Astrocyte (in vitro differentiated cells and primary cell): ENCODE measurements at regions not wholly inside any gene's neighbourhood (a gene's known extent, or its start where the extent isn't known, plus 50 kb on each side); places are given as distances from the start of the nearest gene placed in this dataset.

Experiments used
- DNase-seq: peaks from one replicate; pipeline ENCODE4 v3.0.0-alpha.2; 2010; ENCODE audit warnings: low read depth
- FAIRE-seq: peaks from 2 replicates; lab custom pipeline; 2011; peaks lifted over from hg19 to GRCh38; lab: Jason Lieb, UNC
- H2AFZ ChIP-seq: 2 replicates; pipeline ENCODE4 v1.6.0; 2012; ENCODE audit warnings: low read depth, low read length, inconsistent platforms
- H3K27ac ChIP-seq: 2 replicates; pipeline ENCODE4 v1.5.1; 2011; ENCODE audit warnings: low read depth, low read length, inconsistent platforms
- H3K27me3 ChIP-seq: 2 replicates; pipeline ENCODE4 v1.6.0; 2011; ENCODE audit warnings: low read length, inconsistent platforms; ENCODE audit not compliant: insufficient read depth
- H3K36me3 ChIP-seq: 2 replicates; pipeline ENCODE4 v1.5.1; 2011; ENCODE audit warnings: low read length, inconsistent platforms; ENCODE audit not compliant: insufficient read depth
- H3K4me1 ChIP-seq: 2 replicates; pipeline ENCODE4 v1.5.1; 2011; ENCODE audit warnings: low read length, inconsistent platforms; ENCODE audit not compliant: insufficient read depth
- H3K4me2 ChIP-seq: 2 replicates; pipeline ENCODE4 v1.6.0; 2012; ENCODE audit warnings: low read length, inconsistent platforms
- H3K4me3 ChIP-seq: 2 replicates; pipeline ENCODE4 v1.5.1; 2011; ENCODE audit warnings: low read depth, mild to moderate bottlenecking, low read length, inconsistent platforms; ENCODE audit not compliant: insufficient read depth
- H3K79me2 ChIP-seq: 2 replicates; pipeline ENCODE4 v1.6.0; 2012; ENCODE audit warnings: mild to moderate bottlenecking, low read length, inconsistent platforms; ENCODE audit not compliant: insufficient read depth
- H3K9ac ChIP-seq: 2 replicates; pipeline ENCODE4 v1.6.0; 2012; ENCODE audit warnings: mild to moderate bottlenecking, low read length, inconsistent platforms
- H3K9me3 ChIP-seq: 2 replicates; pipeline ENCODE4 v1.5.1; 2012; ENCODE audit warnings: low read depth, mild to moderate bottlenecking, low read length, inconsistent platforms; ENCODE audit not compliant: insufficient read depth
- H4K20me1 ChIP-seq: 2 replicates; pipeline ENCODE4 v1.6.0; 2012; ENCODE audit warnings: low read length, inconsistent platforms; ENCODE audit not compliant: insufficient read depth
- H3K27ac Mint-ChIP-seq: one replicate; pipeline ENCODE4 v1.8.0; 2021; ENCODE audit warnings: mild to moderate bottlenecking, mixed read lengths; ENCODE audit not compliant: unreplicated experiment
- H3K27me3 Mint-ChIP-seq: one replicate; pipeline ENCODE4 v1.8.0; 2021; ENCODE audit warnings: low read depth, mixed read lengths; ENCODE audit not compliant: unreplicated experiment
- H3K36me3 Mint-ChIP-seq: one replicate; pipeline ENCODE4 v1.8.0; 2021; ENCODE audit warnings: low read depth, mixed read lengths; ENCODE audit not compliant: unreplicated experiment
- H3K4me1 Mint-ChIP-seq: one replicate; pipeline ENCODE4 v1.8.0; 2021; ENCODE audit warnings: low read depth, mixed read lengths; ENCODE audit not compliant: unreplicated experiment
- H3K4me3 Mint-ChIP-seq: one replicate; pipeline ENCODE4 v1.8.0; 2021; ENCODE audit warnings: mild to moderate bottlenecking, moderate library complexity, mixed read lengths; ENCODE audit not compliant: unreplicated experiment
- H3K9me3 Mint-ChIP-seq: one replicate; pipeline ENCODE4 v1.8.0; 2021; ENCODE audit warnings: mild to moderate bottlenecking, mixed read lengths; ENCODE audit not compliant: unreplicated experiment
- EZH2 ChIP-seq: IDR thresholded peaks from 2 replicates; pipeline ENCODE4 v1.6.1; 2012; ENCODE audit warnings: mild to moderate bottlenecking, low read length, inconsistent platforms; ENCODE audit not compliant: insufficient read depth
- TF ChIP-seq, protein P1 (sequence below): IDR thresholded peaks from 2 replicates; pipeline ENCODE4 v1.5.1; 2011; ENCODE audit warnings: low read depth, mild to moderate bottlenecking, inconsistent platforms, low read length, moderate library complexity; ENCODE audit not compliant: insufficient read depth

DNA sequence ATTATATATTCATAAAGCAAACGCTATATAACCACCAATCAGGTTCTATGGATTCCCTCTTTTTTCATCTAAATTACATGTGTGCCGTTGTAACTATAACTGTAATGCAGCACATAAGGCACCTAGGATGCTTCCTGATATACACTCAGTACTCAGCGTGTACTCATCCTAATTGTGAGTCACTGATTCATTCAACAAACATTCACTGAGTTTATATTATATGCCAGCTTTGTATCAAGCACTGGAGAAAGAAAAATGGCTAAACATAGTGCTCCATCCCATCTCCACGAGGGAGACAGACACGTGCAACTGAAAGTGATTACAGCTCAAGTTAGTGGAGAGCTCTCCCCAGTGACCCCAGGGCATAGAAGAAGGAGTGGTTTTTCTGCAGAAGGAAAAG, 49.9 kb upstream of the SYN3 start:
- H3K27ac Mint-ChIP-seq: no peak overlapping the region
- peaks cover 1% of the 10 kb centered on the region for H3K9me3 Mint-ChIP-seq
- no peaks in the 10 kb centered on the region for H3K4me1 ChIP-seq
- no peak overlapping the region for H2AFZ ChIP-seq
- FAIRE-seq: no peak
- H3K4me1 Mint-ChIP-seq: no peaks in the 10 kb centered on the region
- H3K36me3 Mint-ChIP-seq: no peaks in the 10 kb centered on the region
- TF ChIP-seq EZH2: no peak
- TF ChIP-seq, protein P1, sequence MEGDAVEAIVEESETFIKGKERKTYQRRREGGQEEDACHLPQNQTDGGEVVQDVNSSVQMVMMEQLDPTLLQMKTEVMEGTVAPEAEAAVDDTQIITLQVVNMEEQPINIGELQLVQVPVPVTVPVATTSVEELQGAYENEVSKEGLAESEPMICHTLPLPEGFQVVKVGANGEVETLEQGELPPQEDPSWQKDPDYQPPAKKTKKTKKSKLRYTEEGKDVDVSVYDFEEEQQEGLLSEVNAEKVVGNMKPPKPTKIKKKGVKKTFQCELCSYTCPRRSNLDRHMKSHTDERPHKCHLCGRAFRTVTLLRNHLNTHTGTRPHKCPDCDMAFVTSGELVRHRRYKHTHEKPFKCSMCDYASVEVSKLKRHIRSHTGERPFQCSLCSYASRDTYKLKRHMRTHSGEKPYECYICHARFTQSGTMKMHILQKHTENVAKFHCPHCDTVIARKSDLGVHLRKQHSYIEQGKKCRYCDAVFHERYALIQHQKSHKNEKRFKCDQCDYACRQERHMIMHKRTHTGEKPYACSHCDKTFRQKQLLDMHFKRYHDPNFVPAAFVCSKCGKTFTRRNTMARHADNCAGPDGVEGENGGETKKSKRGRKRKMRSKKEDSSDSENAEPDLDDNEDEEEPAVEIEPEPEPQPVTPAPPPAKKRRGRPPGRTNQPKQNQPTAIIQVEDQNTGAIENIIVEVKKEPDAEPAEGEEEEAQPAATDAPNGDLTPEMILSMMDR: no peak
- no peaks in the 10 kb centered on the region for H3K9me3 ChIP-seq
- no peak overlapping the region for H3K4me3 ChIP-seq
- no peaks in the 10 kb centered on the region for H3K79me2 ChIP-seq
- H3K9ac ChIP-seq: no peak overlapping the region
- no peaks in the 10 kb centered on the region for H4K20me1 ChIP-seq
- no peaks in the 10 kb centered on the region for H3K27me3 ChIP-seq
- H3K4me2 ChIP-seq: no peak overlapping the region
- H3K27ac ChIP-seq: no peak overlapping the region
- no peak for DNase-seq
- H3K27me3 Mint-ChIP-seq: peaks cover 6% of the 10 kb centered on the region
- no peaks in the 10 kb centered on the region for H3K36me3 ChIP-seq
- H3K4me3 Mint-ChIP-seq: no peak overlapping the region
